Endodermal cell (in vitro differentiated cells): ENCODE measurements at regions not wholly inside any gene's neighbourhood (a gene's known extent, or its start where the extent isn't known, plus 50 kb on each side); places are given as distances from the start of the nearest gene placed in this dataset.

ENCODE experiments used
- DNase-seq: peaks from one replicate; pipeline ENCODE4 v3.0.0-alpha.2; 2017
- H3K27ac ChIP-seq: 2 replicates; pipeline ENCODE4 v1.5.1; 2013; ENCODE audit warnings: mild to moderate bottlenecking, low read depth, low read length, moderate library complexity
- H3K27me3 ChIP-seq: 2 replicates; pipeline ENCODE4 v1.6.1; 2013; ENCODE audit warnings: mild to moderate bottlenecking, low read length, moderate library complexity; ENCODE audit not compliant: insufficient read depth, control insufficient read depth, poor library complexity, severe bottlenecking
- H3K36me3 ChIP-seq: 2 replicates; pipeline ENCODE4 v1.7.0; 2013; ENCODE audit warnings: mild to moderate bottlenecking, low read length, moderate library complexity; ENCODE audit not compliant: control insufficient read depth, insufficient read depth
- H3K4me1 ChIP-seq: one replicate; pipeline ENCODE4 v1.7.0; 2013; ENCODE audit warnings: low read length; ENCODE audit not compliant: control insufficient read depth, insufficient read depth
- H3K4me3 ChIP-seq: 2 replicates; pipeline ENCODE4 v1.5.1; 2013; ENCODE audit warnings: mild to moderate bottlenecking, low read length, moderate library complexity
- H3K9ac ChIP-seq: 2 replicates; pipeline ENCODE4 v1.6.1; 2013; ENCODE audit warnings: mild to moderate bottlenecking, low read length, moderate library complexity; ENCODE audit not compliant: poor library complexity, severe bottlenecking; ENCODE audit errors: extremely low read depth
- H3K9me3 ChIP-seq: 2 replicates; pipeline ENCODE4 v1.6.1; 2013; ENCODE audit warnings: mild to moderate bottlenecking, low read length, moderate library complexity; ENCODE audit not compliant: control insufficient read depth
- H3K27ac Mint-ChIP-seq: 2 replicates; pipeline ENCODE4 v1.8.0; 2020; ENCODE audit warnings: mixed read lengths
- H3K27me3 Mint-ChIP-seq: 2 replicates; pipeline ENCODE4 v1.8.0; 2021; ENCODE audit warnings: mild to moderate bottlenecking, mixed read lengths; ENCODE audit not compliant: insufficient read depth
- H3K36me3 Mint-ChIP-seq: 2 replicates; pipeline ENCODE4 v1.8.0; 2020; ENCODE audit warnings: low read depth, mixed read lengths
- H3K4me1 Mint-ChIP-seq: 2 replicates; pipeline ENCODE4 v1.8.0; 2020; ENCODE audit warnings: mixed read lengths
- H3K4me3 Mint-ChIP-seq: 2 replicates; pipeline ENCODE4 v1.8.0; 2020; ENCODE audit warnings: mild to moderate bottlenecking, moderate library complexity, mixed read lengths
- H3K9me3 Mint-ChIP-seq: 2 replicates; pipeline ENCODE4 v1.8.0; 2020; ENCODE audit warnings: mild to moderate bottlenecking, mixed read lengths
- CTCF ChIP-seq: fragments of 200-600 bp; sonication (generic); conservative IDR thresholded peaks from 2 replicates; pipeline ENCODE4 v1.5.0; 2021; ENCODE audit warnings: antibody characterized with exemption, mild to moderate bottlenecking
- WGBS, 2 experiments: methylation state at CpG; one replicate each; pipeline versions ENCODE4 v1.1.5 to v1.1.7; 2013; ENCODE audit warnings: missing lambda C conversion rate in 2 of 2, mixed read lengths in 1 of 2; ENCODE audit not compliant: insufficient coverage in 1 of 2, insufficient read length in 1 of 2; 5-methylcytosine and 5-hydroxymethylcytosine counted together

GRCh38 chr3:74534611-74535010 lies 79.8 kb downstream of the CNTN3 start:
- no peak for TF ChIP-seq CTCF
- no peak overlapping the region for H3K4me3 Mint-ChIP-seq

GRCh38 chr3:74532446-74532845 lies 82.0 kb downstream of the CNTN3 start:
- H3K27ac Mint-ChIP-seq: no peak overlapping the region
- Histone ChIP-seq H3K9ac (no peak overlapping the region), H3K4me3 (no peak overlapping the region), H3K27me3 (peaks cover 62% of the 10 kb centered on the region), H3K27ac (no peak overlapping the region), H3K9me3 (no peaks in the 10 kb centered on the region), H3K36me3 (no peaks in the 10 kb centered on the region), H3K4me1 (peaks cover 6% of the 10 kb centered on the region)
- H3K9me3 Mint-ChIP-seq: no peaks in the 10 kb centered on the region
- TF ChIP-seq CTCF: no peak
- H3K4me1 Mint-ChIP-seq: peaks cover 19% of the 10 kb centered on the region
- no peak for DNase-seq
- H3K27me3 Mint-ChIP-seq: peaks cover 94% of the 10 kb centered on the region
- H3K36me3 Mint-ChIP-seq: no peaks in the 10 kb centered on the region
- WGBS, 2 experiments: 90 to 96% methylated on average over 3 to 4 of the region's 4 CpGs
- no peak overlapping the region for H3K4me3 Mint-ChIP-seq

More at GRCh38 chr3:74534611-74535010, 79.8 kb downstream of the CNTN3 start:
- 80 to 100% methylated on average over 1 of the region's 2 CpGs for WGBS, 2 experiments
- no peaks in the 10 kb centered on the region for H3K9me3 Mint-ChIP-seq
- peaks cover 19% of the 10 kb centered on the region for H3K4me1 Mint-ChIP-seq
- no peaks in the 10 kb centered on the region for H3K36me3 Mint-ChIP-seq
- H3K27ac Mint-ChIP-seq: no peak overlapping the region
- no peak overlapping the region for H3K4me3 ChIP-seq
- peaks cover 98% of the 10 kb centered on the region for H3K27me3 Mint-ChIP-seq
- no peaks in the 10 kb centered on the region for H3K36me3 ChIP-seq
- no peaks in the 10 kb centered on the region for H3K9me3 ChIP-seq
- no peak overlapping the region for H3K27ac ChIP-seq
- H3K9ac ChIP-seq: no peak overlapping the region
- DNase-seq: no peak
- H3K4me1 ChIP-seq: peaks cover 6% of the 10 kb centered on the region
- H3K27me3 ChIP-seq: peaks cover 81% of the 10 kb centered on the region

GRCh38 chr3:74531491-74531890 lies 83.0 kb downstream of the CNTN3 start:
- H3K27ac Mint-ChIP-seq: no peak overlapping the region
- no peaks in the 10 kb centered on the region for H3K36me3 Mint-ChIP-seq
- WGBS, 2 experiments: 92% methylated on average over 4 of the region's 4 CpGs

More at GRCh38 chr3:74531491-74531890, 83.0 kb downstream of the CNTN3 start:
- no peaks in the 10 kb centered on the region for H3K9me3 ChIP-seq
- no peak overlapping the region for H3K27ac ChIP-seq
- no peaks in the 10 kb centered on the region for H3K9me3 Mint-ChIP-seq
- H3K4me3 Mint-ChIP-seq: no peak overlapping the region
- no peak overlapping the region for H3K4me3 ChIP-seq
- H3K27me3 ChIP-seq: peaks cover 52% of the 10 kb centered on the region
- peaks cover 19% of the 10 kb centered on the region for H3K4me1 Mint-ChIP-seq
- no peak for DNase-seq
- no peak for TF ChIP-seq CTCF
- H3K27me3 Mint-ChIP-seq: peaks cover 94% of the 10 kb centered on the region
- H3K4me1 ChIP-seq: peaks cover 6% of the 10 kb centered on the region
- H3K9ac ChIP-seq: no peak overlapping the region
- no peaks in the 10 kb centered on the region for H3K36me3 ChIP-seq
